K562 (cell line): ENCODE measurements at regions not wholly inside any gene's neighbourhood (a gene's known extent, or its start where the extent isn't known, plus 50 kb on each side); places are given as distances from the start of the nearest gene placed in this dataset.

Experiments used
- ATAC-seq: fragments of 200-7000 bp; cut with Tn5 transposase; 3 replicates; pipeline ENCODE4 v1.9.1; 2020; ENCODE audit warnings: moderate library complexity
- BruUV-seq: library from RNA; stranded (reverse); fragments of 400-500 nt; replicated peaks from 2 replicates; lab custom pipeline; 2021; lab: Mats Ljungman, UMichigan
- CTCF ChIA-PET: fragments of 300-600 bp; formaldehyde crosslinking; extraction: SDS; loops from one replicate; lab custom pipeline; 2021; ENCODE audit warnings: low intra/inter-chr PET ratio; lab: Yijun Ruan, JAX
- POLR2A ChIA-PET: fragments of 300-600, 350-650 bp; sonication (Branson Sonifier 250); formaldehyde crosslinking; extraction: SDS; loops from one replicate; lab custom pipeline; 2021; ENCODE audit warnings: antibody characterized with exemption, inconsistent platforms; lab: Yijun Ruan, JAX
- DNase-seq, 4 experiments: peaks; one replicate each; pipeline versions ENCODE4 v3.0.0 to v3.0.0-alpha.2; 2011 to 2018; ENCODE audit warnings: low spot score in 3 of 4, mixed read lengths in 3 of 4; ENCODE audit errors: extremely low read depth in 1 of 4
- FAIRE-seq: peaks from 2 replicates; lab custom pipeline; 2011; peaks lifted over from hg19 to GRCh38; lab: Jason Lieb, UNC
- H2AFZ ChIP-seq: 2 replicates; pipeline ENCODE4 v1.6.0; 2011; ENCODE audit warnings: low read depth, low read length, control low read depth, inconsistent platforms
- H3K27ac ChIP-seq: fragments of 200-600 bp; 3 replicates; pipeline ENCODE4 v1.8.0; 2011; ENCODE audit warnings: low read depth, mild to moderate bottlenecking, control low read depth, inconsistent platforms, low read length, moderate library complexity, mixed read lengths; ENCODE audit errors: extremely low read depth
- H3K27me3 ChIP-seq, 2 experiments: fragments of 300-600 bp in 1 of 2; 2 replicates in 1 of 2; 3 replicates in 1 of 2; pipeline versions ENCODE4 v1.6.0 to v1.8.0; 2011; ENCODE audit warnings: inconsistent platforms in 2 of 2, low read length in 2 of 2, mild to moderate bottlenecking in 1 of 2, mixed read lengths in 1 of 2, moderate library complexity in 1 of 2; ENCODE audit not compliant: control insufficient read depth in 2 of 2, insufficient read depth in 2 of 2
- H3K36me3 ChIP-seq: fragments of 300-600 bp; 3 replicates; pipeline ENCODE4 v1.8.0; 2011; ENCODE audit warnings: mild to moderate bottlenecking, low read length, inconsistent platforms; ENCODE audit not compliant: control insufficient read depth, insufficient read depth
- H3K4me1 ChIP-seq, 2 experiments: fragments of 200-600 bp in 1 of 2; replicated peaks in 1 of 2; 2 replicates in 1 of 2; 3 replicates in 1 of 2; pipeline versions ENCODE4 v1.5.1 to v1.8.0; 2011; ENCODE audit warnings: inconsistent platforms in 2 of 2, low read length in 2 of 2, mild to moderate bottlenecking in 1 of 2, mixed read lengths in 1 of 2, moderate library complexity in 1 of 2; ENCODE audit not compliant: control insufficient read depth in 2 of 2, insufficient read depth in 2 of 2
- H3K4me2 ChIP-seq: 2 replicates; pipeline ENCODE4 v1.6.1; 2011; ENCODE audit warnings: low read length, control low read depth, inconsistent platforms, mixed read lengths; ENCODE audit not compliant: insufficient read depth
- H3K4me3 ChIP-seq: fragments of 200-600 bp; sonication (generic), shearing (Covaris generic); 2 replicates; pipeline ENCODE4 v1.5.1; 2016; ENCODE audit warnings: control low read depth, inconsistent platforms
- H3K79me2 ChIP-seq: fragments of 200-600 bp; 3 replicates; pipeline ENCODE4 v1.8.0; 2011; ENCODE audit warnings: low read length, inconsistent platforms; ENCODE audit not compliant: control insufficient read depth, insufficient read depth
- H3K9ac ChIP-seq, 2 experiments: 2 replicates each; pipeline versions ENCODE4 v1.6.0 to v1.6.1; 2011; ENCODE audit warnings: low read depth in 2 of 2, low read length in 2 of 2, control low read depth in 1 of 2, inconsistent platforms in 1 of 2, mild to moderate bottlenecking in 1 of 2, mixed read lengths in 1 of 2; ENCODE audit not compliant: insufficient read depth in 1 of 2
- H3K9me1 ChIP-seq: one replicate; pipeline ENCODE4 v1.6.0; 2011; ENCODE audit warnings: inconsistent platforms, mild to moderate bottlenecking, low read length, moderate library complexity; ENCODE audit not compliant: control insufficient read depth, insufficient read depth
- H3K9me3 ChIP-seq: replicated peaks from 2 replicates; pipeline ENCODE4 v1.5.1; 2011; ENCODE audit warnings: low read depth, low read length, inconsistent platforms; ENCODE audit not compliant: control insufficient read depth, insufficient read depth
- H4K20me1 ChIP-seq: replicated peaks from 2 replicates; pipeline ENCODE4 v1.6.1; 2011; ENCODE audit warnings: low read length, inconsistent platforms, mixed read lengths; ENCODE audit not compliant: control insufficient read depth, insufficient read depth
- BMI1 ChIP-seq: fragments of 150-350 bp; IDR thresholded peaks from 2 replicates; pipeline ENCODE4 v1.6.1; 2014; ENCODE audit warnings: low read length
- CEBPB ChIP-seq: fragments of 450-650 bp; IDR thresholded peaks from 2 replicates; pipeline ENCODE4 v1.6.1; 2016; ENCODE audit warnings: missing genetic modification characterization, missing compliant biosample characterization
- E2F3 ChIP-seq: fragments of 250-450 bp; sonication (Bioruptor Pico); IDR thresholded peaks from 2 replicates; pipeline ENCODE4 v1.4.0; 2020; ENCODE audit warnings: mild to moderate bottlenecking
- KAT7 ChIP-seq: sonication (generic); formaldehyde crosslinking; IDR thresholded peaks from 2 replicates; pipeline ENCODE4 v1.8.0; 2022; ENCODE audit warnings: missing genetic modification reagents, mild to moderate bottlenecking, borderline replicate concordance
- NFRKB ChIP-seq: fragments of 450-650 bp; IDR thresholded peaks from 2 replicates; pipeline ENCODE4 v1.6.1; 2016; ENCODE audit warnings: low read depth
- ZNF239 ChIP-seq: fragments of 250-450 bp; sonication (Bioruptor Pico); IDR thresholded peaks from 2 replicates; pipeline ENCODE4 v1.4.0; 2020; ENCODE audit warnings: mild to moderate bottlenecking
- ZNF347 ChIP-seq: fragments of 450-650 bp; formaldehyde crosslinking; IDR thresholded peaks from 2 replicates; pipeline ENCODE4 v1.4.0; 2020; ENCODE audit warnings: low read depth, mild to moderate bottlenecking, moderate library complexity
- ZNF707 ChIP-seq: fragments of 250-450 bp; sonication (Bioruptor Pico); conservative IDR thresholded peaks from 2 replicates; pipeline ENCODE4 v1.8.0; 2022; ENCODE audit warnings: inconsistent platforms, mild to moderate bottlenecking, moderate library complexity
- whole genome bisulfite sequencing: fragments of 100-300 bp; shearing (Covaris generic); methylation state at CpG from one replicate; pipeline ENCODE4 v1.1.6; 2016; ENCODE audit warnings: low coverage, mixed read lengths; ENCODE audit not compliant: insufficient coverage; ENCODE audit errors: missing lambda C conversion rate; 5-methylcytosine and 5-hydroxymethylcytosine counted together
- in situ Hi-C: fragments of 300-500 bp; cut with MboI; formaldehyde crosslinking; loops from 4 replicates; pipeline ENCODE4 v1.15.0; 2018; ENCODE audit warnings: inconsistent platforms, mixed read lengths
- intact Hi-C: fragments of 100-400 bp; cut with micrococcal nuclease; formaldehyde crosslinking; loops from 2 replicates; pipeline ENCODE4 v1.14.2; 2022
- TF ChIP-seq, protein P1 (sequence below): sonication (generic); formaldehyde crosslinking; IDR thresholded peaks from 2 replicates; pipeline ENCODE4 v1.8.0; 2023; ENCODE audit warnings: missing genetic modification reagents, mild to moderate bottlenecking, borderline replicate concordance
- TF ChIP-seq, protein P2 (sequence below): fragments of 450-650 bp; IDR thresholded peaks from 2 replicates; pipeline ENCODE4 v1.6.1; 2016; ENCODE audit warnings: low read depth

DNA sequence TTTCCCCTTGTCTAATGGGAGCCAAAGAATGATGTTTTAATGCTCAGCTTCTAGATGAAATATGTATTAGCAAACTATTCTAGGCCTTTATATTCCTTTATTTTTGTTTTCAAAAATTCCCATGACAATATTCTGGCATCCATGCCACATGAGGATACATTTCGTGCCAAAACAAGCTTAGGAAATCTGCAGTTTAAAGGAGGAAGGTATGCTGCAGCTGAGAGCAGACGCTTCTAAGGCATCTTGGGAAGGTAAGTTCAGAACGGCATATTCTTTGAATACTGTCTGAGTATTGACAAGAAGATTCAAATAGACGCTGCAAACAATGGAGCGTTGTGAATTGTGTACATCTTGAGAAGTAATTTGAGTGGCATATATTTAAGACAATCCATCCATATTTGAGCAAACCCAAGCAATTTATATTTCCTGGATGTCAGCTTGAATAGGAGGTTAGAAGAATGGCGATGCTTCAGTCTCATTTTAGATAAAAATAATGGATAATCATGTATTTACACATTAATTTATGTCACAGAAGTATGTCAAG, 158.6 kb downstream of the RAP2B start:
- Histone ChIP-seq H3K36me3 (no peaks in the 10 kb centered on the region), H4K20me1 (no peaks in the 10 kb centered on the region), H3K4me2 (no peak overlapping the region), H3K9me1 (no peaks in the 10 kb centered on the region), H3K27me3 (no peaks in the 10 kb centered on the region), H3K4me3 (no peak overlapping the region), H3K79me2 (no peaks in the 10 kb centered on the region), H3K4me1 (no peaks in the 10 kb centered on the region), H2AFZ (peak overlapping the region; percentile 50; the same call in 1 of the 2 replicates), H3K9me3 (peaks cover 3% of the 10 kb centered on the region; the same call in 1 of the 2 replicates), H3K27ac (no peak overlapping the region), H3K9ac (no peak overlapping the region)
- intact Hi-C loops, result no loop called here
- FAIRE-seq, result no peak
- CTCF ChIA-PET, result no interaction called here
- no peak for ATAC-seq
- 13% methylated on average over 6 of the region's 6 CpGs for WGBS
- in situ Hi-C loops, result no loop called here
- BruUV-seq, result no TSS peak
- POLR2A ChIA-PET, result no interaction called here
- no peak for DNase-seq
- TF ChIP-seq ZNF707, result no peak
- TF ChIP-seq, protein P1, sequence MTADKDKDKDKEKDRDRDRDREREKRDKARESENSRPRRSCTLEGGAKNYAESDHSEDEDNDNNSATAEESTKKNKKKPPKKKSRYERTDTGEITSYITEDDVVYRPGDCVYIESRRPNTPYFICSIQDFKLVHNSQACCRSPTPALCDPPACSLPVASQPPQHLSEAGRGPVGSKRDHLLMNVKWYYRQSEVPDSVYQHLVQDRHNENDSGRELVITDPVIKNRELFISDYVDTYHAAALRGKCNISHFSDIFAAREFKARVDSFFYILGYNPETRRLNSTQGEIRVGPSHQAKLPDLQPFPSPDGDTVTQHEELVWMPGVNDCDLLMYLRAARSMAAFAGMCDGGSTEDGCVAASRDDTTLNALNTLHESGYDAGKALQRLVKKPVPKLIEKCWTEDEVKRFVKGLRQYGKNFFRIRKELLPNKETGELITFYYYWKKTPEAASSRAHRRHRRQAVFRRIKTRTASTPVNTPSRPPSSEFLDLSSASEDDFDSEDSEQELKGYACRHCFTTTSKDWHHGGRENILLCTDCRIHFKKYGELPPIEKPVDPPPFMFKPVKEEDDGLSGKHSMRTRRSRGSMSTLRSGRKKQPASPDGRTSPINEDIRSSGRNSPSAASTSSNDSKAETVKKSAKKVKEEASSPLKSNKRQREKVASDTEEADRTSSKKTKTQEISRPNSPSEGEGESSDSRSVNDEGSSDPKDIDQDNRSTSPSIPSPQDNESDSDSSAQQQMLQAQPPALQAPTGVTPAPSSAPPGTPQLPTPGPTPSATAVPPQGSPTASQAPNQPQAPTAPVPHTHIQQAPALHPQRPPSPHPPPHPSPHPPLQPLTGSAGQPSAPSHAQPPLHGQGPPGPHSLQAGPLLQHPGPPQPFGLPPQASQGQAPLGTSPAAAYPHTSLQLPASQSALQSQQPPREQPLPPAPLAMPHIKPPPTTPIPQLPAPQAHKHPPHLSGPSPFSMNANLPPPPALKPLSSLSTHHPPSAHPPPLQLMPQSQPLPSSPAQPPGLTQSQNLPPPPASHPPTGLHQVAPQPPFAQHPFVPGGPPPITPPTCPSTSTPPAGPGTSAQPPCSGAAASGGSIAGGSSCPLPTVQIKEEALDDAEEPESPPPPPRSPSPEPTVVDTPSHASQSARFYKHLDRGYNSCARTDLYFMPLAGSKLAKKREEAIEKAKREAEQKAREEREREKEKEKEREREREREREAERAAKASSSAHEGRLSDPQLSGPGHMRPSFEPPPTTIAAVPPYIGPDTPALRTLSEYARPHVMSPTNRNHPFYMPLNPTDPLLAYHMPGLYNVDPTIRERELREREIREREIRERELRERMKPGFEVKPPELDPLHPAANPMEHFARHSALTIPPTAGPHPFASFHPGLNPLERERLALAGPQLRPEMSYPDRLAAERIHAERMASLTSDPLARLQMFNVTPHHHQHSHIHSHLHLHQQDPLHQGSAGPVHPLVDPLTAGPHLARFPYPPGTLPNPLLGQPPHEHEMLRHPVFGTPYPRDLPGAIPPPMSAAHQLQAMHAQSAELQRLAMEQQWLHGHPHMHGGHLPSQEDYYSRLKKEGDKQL (CRISPR knock-in tag), result no peak
- TF ChIP-seq, protein P2, sequence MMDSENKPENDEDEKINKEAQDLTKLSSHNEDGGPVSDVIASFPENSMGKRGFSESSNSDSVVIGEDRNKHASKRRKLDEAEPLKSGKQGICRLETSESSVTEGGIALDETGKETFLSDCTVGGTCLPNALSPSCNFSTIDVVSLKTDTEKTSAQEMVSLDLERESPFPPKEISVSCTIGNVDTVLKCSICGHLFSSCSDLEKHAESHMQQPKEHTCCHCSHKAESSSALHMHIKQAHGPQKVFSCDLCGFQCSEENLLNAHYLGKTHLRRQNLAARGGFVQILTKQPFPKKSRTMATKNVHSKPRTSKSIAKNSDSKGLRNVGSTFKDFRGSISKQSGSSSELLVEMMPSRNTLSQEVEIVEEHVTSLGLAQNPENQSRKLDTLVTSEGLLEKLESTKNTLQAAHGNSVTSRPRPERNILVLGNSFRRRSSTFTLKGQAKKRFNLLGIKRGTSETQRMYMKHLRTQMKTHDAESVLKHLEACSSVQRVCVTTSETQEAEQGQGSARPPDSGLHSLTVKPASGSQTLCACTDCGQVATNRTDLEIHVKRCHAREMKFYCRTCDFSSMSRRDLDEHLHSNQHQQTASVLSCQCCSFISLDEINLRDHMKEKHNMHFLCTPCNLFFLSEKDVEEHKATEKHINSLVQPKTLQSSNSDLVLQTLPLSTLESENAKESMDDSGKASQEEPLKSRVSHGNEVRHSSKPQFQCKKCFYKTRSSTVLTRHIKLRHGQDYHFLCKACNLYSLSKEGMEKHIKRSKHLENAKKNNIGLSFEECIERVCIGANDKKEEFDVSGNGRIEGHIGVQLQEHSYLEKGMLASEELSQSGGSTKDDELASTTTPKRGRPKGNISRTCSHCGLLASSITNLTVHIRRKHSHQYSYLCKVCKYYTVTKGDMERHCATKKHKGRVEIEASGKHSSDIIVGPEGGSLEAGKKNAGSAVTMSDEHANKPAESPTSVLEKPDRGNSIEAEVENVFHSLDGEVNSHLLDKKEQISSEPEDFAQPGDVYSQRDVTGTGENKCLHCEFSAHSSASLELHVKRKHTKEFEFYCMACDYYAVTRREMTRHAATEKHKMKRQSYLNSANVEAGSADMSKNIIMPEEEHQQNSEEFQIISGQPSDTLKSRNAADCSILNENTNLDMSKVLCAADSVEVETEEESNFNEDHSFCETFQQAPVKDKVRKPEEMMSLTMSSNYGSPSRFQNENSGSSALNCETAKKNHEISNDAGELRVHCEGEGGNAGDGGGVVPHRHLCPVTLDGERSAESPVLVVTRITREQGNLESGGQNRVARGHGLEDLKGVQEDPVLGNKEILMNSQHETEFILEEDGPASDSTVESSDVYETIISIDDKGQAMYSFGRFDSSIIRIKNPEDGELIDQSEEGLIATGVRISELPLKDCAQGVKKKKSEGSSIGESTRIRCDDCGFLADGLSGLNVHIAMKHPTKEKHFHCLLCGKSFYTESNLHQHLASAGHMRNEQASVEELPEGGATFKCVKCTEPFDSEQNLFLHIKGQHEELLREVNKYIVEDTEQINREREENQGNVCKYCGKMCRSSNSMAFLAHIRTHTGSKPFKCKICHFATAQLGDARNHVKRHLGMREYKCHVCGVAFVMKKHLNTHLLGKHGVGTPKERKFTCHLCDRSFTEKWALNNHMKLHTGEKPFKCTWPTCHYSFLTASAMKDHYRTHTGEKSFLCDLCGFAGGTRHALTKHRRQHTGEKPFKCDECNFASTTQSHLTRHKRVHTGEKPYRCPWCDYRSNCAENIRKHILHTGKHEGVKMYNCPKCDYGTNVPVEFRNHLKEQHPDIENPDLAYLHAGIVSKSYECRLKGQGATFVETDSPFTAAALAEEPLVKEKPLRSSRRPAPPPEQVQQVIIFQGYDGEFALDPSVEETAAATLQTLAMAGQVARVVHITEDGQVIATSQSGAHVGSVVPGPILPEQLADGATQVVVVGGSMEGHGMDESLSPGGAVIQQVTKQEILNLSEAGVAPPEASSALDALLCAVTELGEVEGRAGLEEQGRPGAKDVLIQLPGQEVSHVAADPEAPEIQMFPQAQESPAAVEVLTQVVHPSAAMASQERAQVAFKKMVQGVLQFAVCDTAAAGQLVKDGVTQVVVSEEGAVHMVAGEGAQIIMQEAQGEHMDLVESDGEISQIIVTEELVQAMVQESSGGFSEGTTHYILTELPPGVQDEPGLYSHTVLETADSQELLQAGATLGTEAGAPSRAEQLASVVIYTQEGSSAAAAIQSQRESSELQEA, result no peak
- no peak for TF ChIP-seq KAT7 (CRISPR knock-in tag)
- TF ChIP-seq CEBPB (tag), result no peak
- no peak for TF ChIP-seq BMI1
- TF ChIP-seq NFRKB, result no peak
- TF ChIP-seq E2F3, result no peak
- TF ChIP-seq ZNF239 (CRISPR knock-in tag), result no peak
- TF ChIP-seq ZNF347 (CRISPR knock-in tag), result no peak
